GM13977 (cell line): ENCODE measurements at regions not wholly inside any gene's neighbourhood (a gene's known extent, or its start where the extent isn't known, plus 50 kb on each side); places are given as distances from the start of the nearest gene placed in this dataset.

Experiments used
- DNase-seq: peaks from one replicate; pipeline ENCODE4 v3.0.0; 2012; ENCODE audit warnings: low spot score
- CTCF ChIP-seq: IDR thresholded peaks from 2 replicates; pipeline ENCODE4 v1.5.1; 2012; ENCODE audit warnings: mild to moderate bottlenecking, control low read depth; ENCODE audit not compliant: insufficient read depth; ENCODE audit errors: extremely low read depth, missing control alignments
- in situ Hi-C: fragments of 300-500 bp; cut with MboI; formaldehyde crosslinking; loops from one replicate; pipeline ENCODE4 v1.12.0; 2022; ENCODE audit warnings: low sequenced_read_pairs, low pct_unique_long_range_greater_than_20kb, mixed read lengths, inconsistent platforms; ENCODE audit not compliant: unreplicated experiment

- TF ChIP-seq CTCF: no peak
- no peak for DNase-seq
- in situ Hi-C loops: no loop called here
These were observed 150.6 kb downstream of the ARRDC3 start for GRCh38 chr5:91232523-91232922.

DNA sequence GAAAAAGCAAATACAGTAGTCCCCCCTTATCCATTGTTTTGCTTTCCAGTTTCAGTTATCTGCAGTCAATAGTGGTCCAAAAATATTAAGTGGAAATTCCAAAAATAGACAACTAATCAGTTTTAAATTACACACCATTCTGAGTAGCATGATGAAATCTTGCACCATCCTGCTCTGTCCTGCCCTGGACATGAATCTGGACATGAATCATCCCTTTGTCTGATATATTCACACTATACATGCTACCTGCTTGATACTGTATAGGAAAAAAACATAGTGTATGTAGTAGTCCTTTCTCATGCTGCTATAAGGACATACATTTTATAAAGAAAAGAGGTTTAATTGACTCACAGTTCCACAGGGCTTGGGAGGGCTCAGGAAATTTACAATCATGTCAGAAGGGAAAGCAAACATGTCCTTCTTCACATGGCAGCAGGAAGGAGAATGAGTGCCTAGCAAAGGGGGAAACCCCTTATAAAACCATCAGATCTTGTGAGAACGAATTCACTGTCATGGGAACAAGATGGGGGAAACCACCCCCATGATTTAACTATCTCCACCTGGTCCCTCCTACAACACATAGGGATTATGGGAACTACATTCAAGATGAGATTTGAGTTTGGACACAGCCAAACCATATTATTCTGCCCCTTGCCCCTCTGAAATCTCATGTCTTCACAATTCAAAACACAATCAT is 153.9 kb downstream of the ARRDC3 start:
- no peak for TF ChIP-seq CTCF
- DNase-seq: no peak
- in situ Hi-C loops: no loop called here

DNA sequence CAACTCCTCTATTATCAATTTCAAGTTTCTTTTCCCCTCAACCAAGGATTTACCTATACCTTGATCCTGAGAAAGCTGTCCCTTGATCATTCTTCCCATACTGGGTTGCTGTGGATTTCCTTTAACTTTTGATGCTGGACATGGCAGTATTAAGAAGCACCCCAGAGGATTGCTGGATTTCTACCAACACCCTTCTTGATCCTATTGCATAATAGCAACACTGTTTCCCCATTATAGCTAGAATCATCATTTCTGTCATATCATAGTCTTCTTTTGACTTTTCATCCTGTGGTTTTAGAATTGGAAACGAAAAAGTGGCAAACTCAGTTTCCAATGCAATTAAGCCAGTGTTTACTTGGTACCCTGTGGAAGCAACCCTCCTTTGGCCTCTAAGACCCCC is 154.9 kb downstream of the ARRDC3 start:
- TF ChIP-seq CTCF: no peak
- no peak for DNase-seq
- in situ Hi-C loops: no loop called here

DNA sequence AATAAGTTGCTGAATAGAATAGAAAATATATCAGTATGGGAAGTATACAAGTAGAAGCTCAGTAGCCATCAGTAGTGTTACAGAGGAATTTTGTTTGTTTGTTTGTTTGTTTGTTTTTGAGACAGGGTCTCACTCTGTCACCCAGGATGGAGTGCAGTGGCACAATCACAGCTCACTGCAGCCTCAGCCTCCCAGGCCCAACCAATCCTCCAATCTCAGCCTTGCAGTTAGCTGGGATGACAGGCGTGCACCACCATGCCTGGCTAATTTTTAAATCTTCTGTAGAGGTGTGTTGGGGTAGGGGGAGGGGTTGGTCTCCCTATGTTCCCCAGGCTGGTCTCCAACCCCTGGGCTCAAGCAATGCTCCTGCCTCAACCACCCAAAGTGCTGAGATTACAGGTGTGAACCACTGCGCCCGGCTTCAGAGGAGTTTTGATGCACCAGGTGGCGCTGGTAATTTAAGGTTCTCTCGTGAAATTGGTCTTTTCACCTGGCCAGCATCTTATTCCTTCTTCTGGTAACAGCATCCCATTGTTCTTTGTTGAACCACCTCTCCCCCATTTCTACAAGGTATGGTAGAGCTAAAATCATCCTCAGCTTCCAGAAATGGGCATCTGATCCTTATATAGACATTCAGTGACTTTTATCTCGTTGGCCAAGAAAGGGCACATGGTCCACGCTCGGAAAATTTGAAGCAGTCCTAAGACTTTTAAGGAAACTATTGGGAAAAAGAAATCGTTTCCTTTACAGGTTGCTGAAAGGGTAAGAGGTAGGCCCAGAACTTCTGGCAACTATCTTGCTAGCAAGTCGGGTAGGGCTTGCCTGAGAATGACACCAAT is 157.1 kb downstream of the ARRDC3 start:
- peak; percentile 32 for DNase-seq
- peak; percentile 67 for TF ChIP-seq CTCF
- in situ Hi-C loops: no loop called here

DNA sequence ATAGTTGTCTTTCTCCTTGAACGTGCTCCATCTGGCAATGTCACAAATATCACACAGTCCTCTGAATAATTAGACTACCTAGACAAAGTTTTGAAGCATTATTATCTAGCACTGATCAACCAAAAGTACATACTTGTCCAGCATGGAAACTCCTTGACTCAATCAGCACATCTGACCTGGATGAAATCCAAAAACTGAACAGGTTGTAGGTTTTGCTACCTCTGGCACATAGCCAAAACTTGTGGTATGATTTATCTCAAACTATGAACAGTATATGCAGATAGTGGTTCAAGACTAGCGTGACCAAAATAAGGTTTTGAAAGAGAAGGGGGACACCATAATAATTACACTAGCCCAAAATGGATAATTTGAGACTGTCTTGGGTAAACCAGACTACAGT is 158.1 kb downstream of the ARRDC3 start:
- no peak for TF ChIP-seq CTCF
- no peak for DNase-seq
- in situ Hi-C loops: loop anchor here (5.0 kb wide), 1 partner anchor 157 kb away; the partner anchor contains the start of gene ARRDC3

- no peak for TF ChIP-seq CTCF
- no peak for DNase-seq
- in situ Hi-C loops: loop anchor here (5.0 kb wide), 1 partner anchor 158 kb away; the partner anchor contains the start of gene ARRDC3
These were observed 158.7 kb downstream of the ARRDC3 start for GRCh38 chr5:91224456-91224855.
